Fibroblast of skin of right quadriceps (primary cell): ENCODE measurements at regions not wholly inside any gene's neighbourhood (a gene's known extent, or its start where the extent isn't known, plus 50 kb on each side); places are given as distances from the start of the nearest gene placed in this dataset.

ENCODE experiments used
- DNase-seq: peaks from one replicate; pipeline ENCODE4 v3.0.0-alpha.2; 2013

- no peak for DNase-seq
Measured at GRCh38 chr11:81496601-81497000, 1237.1 kb downstream of the FAM181B start.

- DNase-seq = no peak
Measured at GRCh38 chr11:81495699-81496292, 1237.9 kb downstream of the FAM181B start.

GRCh38 chr11:81494431-81494830 is 1239.2 kb downstream of the FAM181B start:
- DNase-seq = no peak

GRCh38 chr11:81492923-81493445 is 1240.7 kb downstream of the FAM181B start:
- DNase-seq = no peak

- DNase-seq = no peak
Measured at GRCh38 chr11:81487109-81487508, 1246.6 kb downstream of the FAM181B start.

DNA sequence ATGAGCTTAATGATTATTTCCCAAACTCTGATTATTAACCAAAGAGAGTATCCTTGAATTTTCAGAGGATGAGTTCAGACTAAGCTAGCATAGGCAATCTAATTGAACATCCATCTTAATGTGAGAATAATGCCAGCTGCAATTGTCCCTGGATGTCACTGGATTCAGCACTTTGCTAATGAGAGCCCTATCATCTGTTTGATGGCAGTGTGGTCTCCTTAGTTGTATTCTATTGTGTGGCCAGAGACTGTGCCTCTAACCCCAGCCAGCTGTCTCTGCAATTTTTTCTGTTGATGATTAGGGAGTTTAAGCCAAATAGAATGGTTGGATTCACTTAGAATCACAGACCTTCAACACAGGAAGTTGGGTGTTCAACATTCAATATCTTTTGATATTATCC is 1249.5 kb downstream of the FAM181B start:
- DNase-seq = no peak

DNA sequence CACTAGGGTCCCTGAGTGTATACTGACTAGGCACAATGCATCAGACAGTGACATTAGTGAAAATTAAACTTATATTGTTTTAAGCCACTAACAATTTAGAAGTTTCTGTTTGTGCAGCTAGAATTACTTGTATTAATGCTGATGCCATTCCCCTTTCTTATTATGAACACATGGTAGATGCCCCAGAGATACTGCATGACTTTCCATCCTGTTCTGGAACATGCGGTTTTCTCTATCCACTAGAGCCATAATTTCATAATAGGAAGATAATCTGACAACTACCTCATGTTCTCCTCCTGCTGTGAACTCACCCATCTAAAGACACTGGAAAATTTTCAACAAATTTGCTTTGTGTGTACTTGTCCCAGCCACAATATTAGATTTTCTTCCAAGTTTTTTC is 1256.4 kb downstream of the FAM181B start:
- no peak for DNase-seq

GRCh38 chr11:81476345-81476744 is 1257.3 kb downstream of the FAM181B start:
- DNase-seq = no peak

DNA sequence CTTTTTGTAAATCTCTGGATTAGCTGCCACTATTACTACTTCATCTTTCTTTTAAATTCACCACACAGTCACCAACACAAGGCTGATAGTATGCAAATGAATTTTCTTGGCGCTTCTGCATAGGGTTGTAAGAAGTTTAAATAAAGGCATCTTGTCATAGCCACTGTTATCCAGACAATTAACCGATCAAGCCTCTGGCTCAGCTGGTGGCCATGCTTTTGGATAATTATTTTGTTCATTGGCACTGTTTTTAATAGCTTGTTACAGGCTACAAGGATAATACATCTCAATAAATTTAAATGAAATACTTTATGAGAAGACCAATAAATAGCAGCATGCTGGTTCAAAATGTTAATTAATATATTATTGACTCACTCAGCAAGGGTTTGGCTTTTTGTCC is 1261.0 kb downstream of the FAM181B start:
- DNase-seq = no peak

- DNase-seq = no peak
Measured at GRCh38 chr11:81470446-81470845, 1263.2 kb downstream of the FAM181B start.

- no peak for DNase-seq
Measured at GRCh38 chr11:81459766-81460306, 1273.8 kb downstream of the FAM181B start.

- no peak for DNase-seq
Measured at GRCh38 chr11:81449588-81450156, 1284.0 kb downstream of the FAM181B start.

GRCh38 chr11:81444297-81444696 is 1289.4 kb downstream of the FAM181B start:
- no peak for DNase-seq

GRCh38 chr11:81432333-81432732 is 1301.3 kb downstream of the FAM181B start:
- DNase-seq = no peak

GRCh38 chr11:81424822-81425221 is 1308.8 kb downstream of the FAM181B start:
- no peak for DNase-seq

DNA sequence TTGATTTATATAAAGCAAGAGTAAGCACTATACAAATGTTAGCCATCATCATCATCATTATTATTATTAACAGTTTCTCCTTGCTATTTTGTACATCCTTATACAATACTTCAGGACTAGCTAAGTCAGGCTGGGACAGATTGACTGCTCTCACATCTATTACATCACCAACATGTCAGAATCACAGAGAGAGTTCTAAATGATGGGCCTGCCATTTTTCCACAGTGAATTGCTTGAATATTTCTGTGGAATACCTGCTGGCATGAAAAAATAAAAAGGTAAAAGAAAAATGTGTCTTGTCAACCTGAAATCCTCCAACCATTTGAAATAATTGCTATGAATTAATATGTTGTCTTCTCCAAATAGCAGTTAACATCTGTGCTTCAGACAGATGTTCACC is 1311.3 kb downstream of the FAM181B start:
- no peak for DNase-seq

GRCh38 chr11:81421251-81421860 is 1312.3 kb downstream of the FAM181B start:
- DNase-seq = no peak

GRCh38 chr11:81420668-81421250 is 1312.9 kb downstream of the FAM181B start:
- DNase-seq = no peak

GRCh38 chr11:81397316-81397715 is 1336.3 kb downstream of the FAM181B start:
- no peak for DNase-seq

DNA sequence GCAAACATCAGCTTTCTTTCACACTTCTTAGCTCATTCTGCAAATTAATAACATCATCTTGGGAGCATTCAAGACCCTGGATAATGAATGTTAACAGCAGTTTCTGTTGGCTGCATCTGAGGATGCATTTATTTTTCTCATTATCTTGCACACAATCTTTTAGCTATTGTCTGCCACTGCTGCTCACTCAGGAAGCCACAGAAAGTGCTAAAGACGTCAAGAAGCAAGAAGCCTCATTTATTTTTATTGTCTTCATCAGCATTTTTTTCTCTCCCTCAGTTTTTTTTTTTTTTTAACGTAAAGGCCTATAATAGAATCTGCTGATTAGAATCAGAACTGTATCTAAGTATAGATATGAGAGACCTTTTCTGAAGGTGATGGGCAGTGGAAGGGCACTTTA is 1339.4 kb downstream of the FAM181B start:
- DNase-seq = no peak

GRCh38 chr11:81388326-81388725 is 1345.3 kb downstream of the FAM181B start:
- DNase-seq = no peak

DNA sequence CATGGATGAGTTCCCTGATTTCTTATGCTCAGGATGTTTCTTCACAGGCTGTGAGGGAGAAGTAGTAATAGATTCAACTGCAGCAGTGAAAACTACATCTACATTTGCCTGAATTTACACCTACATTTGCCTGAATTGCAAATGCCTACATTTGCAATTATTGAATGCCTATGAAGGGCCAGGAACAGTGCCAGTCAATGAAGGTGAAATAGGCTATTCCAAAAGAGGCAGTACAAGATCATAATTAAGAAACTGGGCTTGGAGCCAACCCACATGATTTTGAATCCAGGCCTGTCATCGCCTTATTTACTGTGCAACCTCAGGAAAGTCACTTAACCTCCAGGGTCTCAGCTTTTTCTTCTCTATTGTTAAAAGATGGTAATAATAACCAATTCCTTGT is 1353.3 kb downstream of the FAM181B start:
- DNase-seq = no peak

DNA sequence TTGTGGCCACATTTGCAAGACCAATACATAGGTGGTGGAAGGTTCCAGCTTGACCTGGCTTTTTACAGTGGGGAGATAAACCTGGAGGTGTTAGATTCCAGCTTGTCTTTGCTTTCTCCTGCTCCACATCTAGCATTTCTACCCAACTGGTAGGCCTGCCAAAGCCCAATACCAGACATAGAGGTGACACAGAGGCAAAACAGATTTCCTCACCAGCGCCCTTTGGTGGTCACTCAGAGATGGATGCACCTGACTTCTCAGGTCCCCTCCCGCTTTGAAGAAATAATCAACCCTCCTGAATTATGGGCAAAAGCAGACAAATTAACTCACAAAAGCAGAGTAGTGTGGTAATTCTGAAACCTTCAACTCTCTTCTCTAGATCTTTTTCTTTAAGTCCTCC is 1356.2 kb downstream of the FAM181B start:
- DNase-seq = no peak

GRCh38 chr11:81373986-81374385 is 1359.7 kb downstream of the FAM181B start:
- DNase-seq = no peak
